PC-3 (cell line): ENCODE measurements at regions not wholly inside any gene's neighbourhood (a gene's known extent, or its start where the extent isn't known, plus 50 kb on each side); places are given as distances from the start of the nearest gene placed in this dataset.

Source experiments
- EZH2 ChIP-seq: fragments of 300-600 bp; sonication (generic); IDR thresholded peaks from one replicate; pipeline ENCODE4 v1.6.1; 2017; ENCODE audit warnings: antibody characterized with exemption, mild to moderate bottlenecking, low read length; ENCODE audit not compliant: unreplicated experiment
- EZH2phosphoT487 ChIP-seq: fragments of 300-600 bp; sonication (generic); IDR thresholded peaks from 2 replicates; pipeline ENCODE4 v1.6.1; 2018; ENCODE audit warnings: mild to moderate bottlenecking, antibody characterized with exemption, low read length, borderline replicate concordance

- TF ChIP-seq EZH2phosphoT487 (no peak), EZH2 (no peak)
These were observed 92.7 kb upstream of the PGRMC2 start for GRCh38 chr4:128380306-128380705.
